HTR-8/SVneo (cell line): ENCODE measurements at regions not wholly inside any gene's neighbourhood (a gene's known extent, or its start where the extent isn't known, plus 50 kb on each side); places are given as distances from the start of the nearest gene placed in this dataset.

Experiments
- DNase-seq: peaks from one replicate; pipeline ENCODE4 v3.0.0; 2011; ENCODE audit warnings: low spot score, mixed read lengths; ENCODE audit not compliant: insufficient read length
- FAIRE-seq: peaks from 2 replicates; lab custom pipeline; 2011; peaks lifted over from hg19 to GRCh38; lab: Jason Lieb, UNC

GRCh38 chr3:143206955-143207337 is 87.4 kb downstream of the CHST2 start:
- no peak for FAIRE-seq
- DNase-seq = no peak

DNA sequence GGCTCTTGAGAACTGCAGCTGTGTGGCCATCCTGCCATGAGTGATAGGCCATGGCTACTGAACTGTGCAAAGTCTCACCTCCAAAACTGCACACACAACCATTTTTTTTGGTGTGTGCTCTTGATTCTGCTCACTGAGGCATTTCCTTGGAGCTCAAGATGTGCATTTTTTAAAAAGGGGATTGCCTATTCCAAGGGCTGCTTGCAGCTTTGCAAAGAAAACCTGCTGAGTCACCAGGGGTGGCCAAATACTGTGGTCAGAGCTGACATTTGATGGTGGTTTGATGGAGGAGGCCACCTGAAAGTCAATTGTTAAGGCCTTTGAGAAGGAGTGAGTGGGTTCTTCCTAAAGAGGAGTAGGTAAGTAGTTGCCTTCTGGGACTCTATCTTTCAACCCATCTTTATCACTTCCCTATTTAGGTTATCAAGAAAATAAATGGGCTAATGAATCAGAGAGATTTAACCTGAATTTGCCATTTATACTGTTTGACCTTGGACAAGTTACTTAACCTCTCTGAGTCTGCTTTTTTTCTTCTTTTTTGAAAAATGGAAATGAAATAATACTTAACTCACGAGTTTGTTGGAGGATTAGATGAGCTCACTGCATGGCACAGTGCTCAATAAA is 87.9 kb downstream of the CHST2 start:
- FAIRE-seq = no peak
- DNase-seq = no peak

DNA sequence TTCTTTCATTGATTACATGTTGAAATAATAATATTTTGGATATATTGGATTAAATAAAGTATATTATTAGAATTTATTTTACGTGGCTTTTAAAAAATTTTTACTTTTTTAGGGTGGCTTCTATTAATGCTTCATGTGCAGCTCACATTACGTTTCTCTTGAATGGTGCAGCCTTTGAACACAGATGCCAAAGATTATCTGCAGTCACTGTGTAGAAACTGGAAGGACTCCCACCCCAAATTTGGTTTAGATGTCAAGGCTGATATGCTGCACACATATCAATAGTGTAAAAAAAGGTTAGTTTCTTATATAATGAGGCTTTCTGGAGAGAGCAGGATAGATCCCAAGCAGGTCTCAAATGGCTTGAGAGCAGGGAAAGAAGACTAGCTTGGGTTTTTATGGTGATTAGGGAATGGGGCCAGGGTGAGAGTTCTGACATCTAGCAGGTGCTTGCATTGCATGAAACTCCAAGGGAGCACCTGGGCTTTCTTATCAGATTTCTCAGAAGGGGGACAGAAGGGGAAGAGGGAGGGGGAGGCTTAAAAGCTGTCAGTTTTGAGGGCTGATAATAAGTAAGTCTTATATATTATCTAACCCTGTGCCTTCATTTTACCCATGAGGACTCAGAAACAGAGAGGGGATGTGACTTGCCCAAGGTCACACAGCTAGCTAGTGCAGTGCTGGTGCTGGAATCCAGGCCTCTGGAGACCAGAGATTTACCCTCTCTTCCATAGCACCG is 89.6 kb downstream of the CHST2 start:
- no peak for DNase-seq
- no peak for FAIRE-seq

DNA sequence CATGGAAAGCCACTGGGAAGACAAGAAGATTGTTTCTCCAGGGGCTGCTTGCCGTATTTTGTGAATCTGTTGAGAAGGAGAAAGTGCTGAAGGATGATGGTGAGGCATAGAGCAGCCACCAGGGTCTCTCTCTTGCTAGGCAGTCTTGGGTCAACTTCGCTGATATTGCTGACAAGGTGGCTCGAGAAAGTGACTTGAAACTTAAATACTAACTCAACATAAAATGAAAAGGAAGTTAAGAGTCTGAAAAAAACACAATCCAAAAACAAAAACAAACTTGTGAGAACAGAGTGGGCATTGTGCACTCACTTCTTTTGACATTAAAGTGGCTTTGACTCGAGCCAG is 90.1 kb downstream of the CHST2 start:
- DNase-seq = no peak
- no peak for FAIRE-seq

GRCh38 chr3:143210141-143210540 is 90.6 kb downstream of the CHST2 start:
- FAIRE-seq (no peak), DNase-seq (no peak)

DNA sequence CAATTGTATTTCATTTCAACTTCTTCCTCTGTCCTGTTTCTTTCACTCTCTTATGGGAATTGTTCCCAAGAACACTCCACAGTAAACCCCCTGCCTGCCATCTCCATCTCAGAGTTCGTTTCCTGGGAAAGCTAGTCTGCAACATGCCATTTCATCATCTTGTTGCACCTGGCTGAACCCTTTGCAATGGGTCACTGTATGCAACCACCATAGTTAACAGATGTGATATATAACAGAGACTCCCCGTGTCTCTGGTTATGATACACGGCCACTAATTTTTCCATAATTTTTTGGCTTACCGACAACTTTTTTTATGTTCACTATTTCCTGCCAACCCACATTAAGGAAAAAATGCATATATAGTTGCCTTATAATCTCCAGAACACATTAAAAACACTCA is 95.5 kb downstream of the CHST2 start:
- FAIRE-seq = no peak

More for the DNA sequence above, 95.5 kb downstream of the CHST2 start:
- no peak for DNase-seq
